IMR-90 (cell line): ENCODE measurements at regions not wholly inside any gene's neighbourhood (a gene's known extent, or its start where the extent isn't known, plus 50 kb on each side); places are given as distances from the start of the nearest gene placed in this dataset.

Source experiments
- ATAC-seq: fragments of 200-7000 bp; cut with Tn5 transposase; 2 replicates; pipeline ENCODE4 v1.9.1; 2020; ENCODE audit warnings: low read depth, mild to moderate bottlenecking, moderate library complexity
- BruUV-seq: library from RNA; stranded (reverse); fragments of 400-500 nt; replicated peaks from 2 replicates; lab custom pipeline; 2021; lab: Mats Ljungman, UMichigan
- CTCF ChIA-PET: fragments of 300-600 bp; formaldehyde crosslinking; extraction: SDS; loops from one replicate; lab custom pipeline; 2021; ENCODE audit warnings: antibody characterized with exemption; lab: Yijun Ruan, JAX
- POLR2A ChIA-PET: fragments of 300-600 bp; sonication (Branson Sonifier 250); formaldehyde crosslinking; loops from one replicate; lab custom pipeline; 2022; ENCODE audit warnings: antibody characterized with exemption; ENCODE audit not compliant: unreplicated experiment; lab: Charles Lee
- DNase-seq: peaks from one replicate; pipeline ENCODE4 v3.0.0; 2013
- H2AFZ ChIP-seq: replicated peaks from 2 replicates; pipeline ENCODE3; 2013; ENCODE audit warnings: low read length, mild to moderate bottlenecking; ENCODE audit not compliant: poor library complexity
- H2AK5ac ChIP-seq: 2 replicates; pipeline ENCODE4 v1.6.1; 2013; ENCODE audit warnings: low read depth, low read length, inconsistent platforms
- H2AK9ac ChIP-seq: replicated peaks from 2 replicates; pipeline ENCODE3; 2013; ENCODE audit warnings: mild to moderate bottlenecking, low read depth, low read length, moderate library complexity; ENCODE audit not compliant: poor library complexity
- H2BK120ac ChIP-seq: 2 replicates; pipeline ENCODE4 v1.6.1; 2013; ENCODE audit warnings: low read depth, low read length, inconsistent platforms
- H2BK15ac ChIP-seq: 3 replicates; pipeline ENCODE4 v1.6.1; 2013; ENCODE audit warnings: low read depth, low read length, inconsistent platforms
- H2BK20ac ChIP-seq: 2 replicates; pipeline ENCODE4 v1.6.1; 2013; ENCODE audit warnings: low read depth, mild to moderate bottlenecking, inconsistent platforms, low read length, moderate library complexity
- H2BK5ac ChIP-seq: 2 replicates; pipeline ENCODE4 v1.6.1; 2013; ENCODE audit warnings: mild to moderate bottlenecking, low read depth, low read length, inconsistent platforms; ENCODE audit not compliant: poor library complexity, severe bottlenecking
- H3K14ac ChIP-seq: replicated peaks from 2 replicates; pipeline ENCODE4 v1.6.1; 2013; ENCODE audit warnings: low read depth, low read length, inconsistent platforms
- H3K18ac ChIP-seq: 2 replicates; pipeline ENCODE4 v1.6.1; 2013; ENCODE audit warnings: low read depth, low read length, control low read depth
- H3K23ac ChIP-seq: 2 replicates; pipeline ENCODE4 v1.6.1; 2013; ENCODE audit warnings: low read depth, low read length, inconsistent platforms
- H3K27ac ChIP-seq: 2 replicates; pipeline ENCODE4 v1.5.1; 2013; ENCODE audit warnings: mild to moderate bottlenecking, control low read depth, low read length; ENCODE audit not compliant: insufficient read depth
- H3K27me3 ChIP-seq: 2 replicates; pipeline ENCODE4 v1.6.1; 2013; ENCODE audit warnings: low read length; ENCODE audit not compliant: control insufficient read depth, insufficient read depth
- H3K36me3 ChIP-seq: 2 replicates; pipeline ENCODE4 v1.6.1; 2013; ENCODE audit warnings: low read length, mixed read lengths; ENCODE audit not compliant: control insufficient read depth, insufficient read depth
- H3K4ac ChIP-seq: 2 replicates; pipeline ENCODE4 v1.6.1; 2013; ENCODE audit warnings: low read depth, low read length, inconsistent platforms
- H3K4me1 ChIP-seq: 2 replicates; pipeline ENCODE4 v1.6.1; 2013; ENCODE audit warnings: low read length, mixed read lengths; ENCODE audit not compliant: control insufficient read depth, insufficient read depth
- H3K4me2 ChIP-seq: 2 replicates; pipeline ENCODE4 v1.6.1; 2013; ENCODE audit warnings: low read depth, mild to moderate bottlenecking, control low read depth, low read length, moderate library complexity
- H3K4me3 ChIP-seq: 2 replicates; pipeline ENCODE4 v1.5.1; 2013; ENCODE audit warnings: low read depth, mild to moderate bottlenecking, control low read depth, low read length, moderate library complexity; ENCODE audit not compliant: insufficient read depth
- H3K56ac ChIP-seq: 2 replicates; pipeline ENCODE4 v1.6.1; 2013; ENCODE audit warnings: low read length, inconsistent platforms; ENCODE audit not compliant: insufficient read depth; ENCODE audit errors: extremely low read depth
- H3K79me1 ChIP-seq, 2 experiments: 2 replicates each; pipeline ENCODE4 v1.6.1; 2013; ENCODE audit warnings: low read length in 2 of 2, inconsistent platforms in 1 of 2, low read depth in 1 of 2
- H3K9ac ChIP-seq: 2 replicates; pipeline ENCODE4 v1.6.1; 2013; ENCODE audit warnings: low read depth, low read length, control low read depth
- H3K9me1 ChIP-seq: 2 replicates; pipeline ENCODE4 v1.6.1; 2013; ENCODE audit warnings: low read length, inconsistent platforms; ENCODE audit not compliant: insufficient read depth
- H3K9me3 ChIP-seq: 2 replicates; pipeline ENCODE4 v1.6.1; 2013; ENCODE audit warnings: low read length; ENCODE audit not compliant: control insufficient read depth, insufficient read depth
- H4K20me1 ChIP-seq: 2 replicates; pipeline ENCODE4 v1.6.1; 2013; ENCODE audit warnings: low read length, inconsistent platforms; ENCODE audit not compliant: insufficient read depth
- H4K5ac ChIP-seq: 2 replicates; pipeline ENCODE4 v1.6.1; 2013; ENCODE audit warnings: mild to moderate bottlenecking, low read depth, low read length, control low read depth
- H4K8ac ChIP-seq, 2 experiments: 2 replicates each; pipeline ENCODE4 v1.6.1; 2013; ENCODE audit warnings: low read depth in 2 of 2, low read length in 2 of 2, control low read depth in 1 of 2, inconsistent platforms in 1 of 2
- H4K91ac ChIP-seq: 2 replicates; pipeline ENCODE4 v1.6.1; 2013; ENCODE audit warnings: low read depth, low read length, inconsistent platforms; ENCODE audit not compliant: insufficient read depth
- BHLHE40 ChIP-seq: fragments of 150-350 bp; IDR thresholded peaks from 2 replicates; pipeline ENCODE4 v1.6.1; 2016; ENCODE audit warnings: mild to moderate bottlenecking, low read depth, low read length
- CEBPB ChIP-seq: IDR thresholded peaks from 2 replicates; pipeline ENCODE4 v1.6.1; 2012; ENCODE audit warnings: low read depth, low read length, improper control_type of control experiment
- CHD1 ChIP-seq: IDR thresholded peaks from 2 replicates; pipeline ENCODE4 v1.6.1; 2012; ENCODE audit warnings: low read depth, low read length, improper control_type of control experiment
- FOS ChIP-seq: fragments of 150-350 bp; IDR thresholded peaks from 2 replicates; pipeline ENCODE4 v1.6.1; 2016; ENCODE audit warnings: low read depth, low read length
- MAFK ChIP-seq: IDR thresholded peaks from 2 replicates; pipeline ENCODE4 v1.6.1; 2012; ENCODE audit warnings: low read depth, low read length, improper control_type of control experiment
- MAZ ChIP-seq: IDR thresholded peaks from 2 replicates; pipeline ENCODE4 v1.6.1; 2012; ENCODE audit warnings: low read depth, mild to moderate bottlenecking, low read length, improper control_type of control experiment, moderate library complexity, borderline replicate concordance
- MXI1 ChIP-seq: IDR thresholded peaks from 2 replicates; pipeline ENCODE4 v1.6.1; 2012; ENCODE audit warnings: low read depth, mild to moderate bottlenecking, low read length, moderate library complexity, borderline replicate concordance
- NFE2L2 ChIP-seq: fragments of 150-350 bp; IDR thresholded peaks from 2 replicates; pipeline ENCODE4 v1.6.1; 2016; ENCODE audit warnings: low read depth, mild to moderate bottlenecking, low read length
- POLR2A ChIP-seq: IDR thresholded peaks from 2 replicates; pipeline ENCODE4 v1.6.1; 2012; ENCODE audit warnings: mild to moderate bottlenecking, low read depth, low read length
- RAD21 ChIP-seq: IDR thresholded peaks from 2 replicates; pipeline ENCODE4 v1.6.1; 2012; ENCODE audit warnings: low read length, improper control_type of control experiment
- RCOR1 ChIP-seq: IDR thresholded peaks from 2 replicates; pipeline ENCODE4 v1.6.1; 2012; ENCODE audit warnings: mild to moderate bottlenecking, low read length, improper control_type of control experiment; ENCODE audit not compliant: insufficient replicate concordance
- RFX5 ChIP-seq: IDR thresholded peaks from 2 replicates; pipeline ENCODE4 v1.8.0; 2012; ENCODE audit warnings: low read depth, mild to moderate bottlenecking, low read length, moderate library complexity
- SMC3 ChIP-seq: fragments of 150-350 bp; IDR thresholded peaks from 2 replicates; pipeline ENCODE4 v1.6.1; 2016; ENCODE audit warnings: low read depth, mild to moderate bottlenecking, antibody characterized with exemption, low read length, moderate library complexity
- WGBS, 2 experiments: methylation state at CpG; one replicate each; pipeline versions ENCODE4 v1.1.5 to v1.1.7; 2013; ENCODE audit warnings: missing lambda C conversion rate in 2 of 2; ENCODE audit not compliant: insufficient read length in 1 of 2; ENCODE audit errors: extremely low coverage in 2 of 2; 5-methylcytosine and 5-hydroxymethylcytosine counted together
- dilution Hi-C: fragments of 300-500 bp; cut with HindIII; formaldehyde crosslinking; loops from one replicate; pipeline ENCODE4 v1.14.3; 2018; ENCODE audit warnings: low sequenced_read_pairs; ENCODE audit not compliant: unreplicated experiment
- in situ Hi-C: fragments of 300-500 bp; cut with MboI; formaldehyde crosslinking; loops from 3 replicates; pipeline ENCODE4 v1.14.3; 2019; ENCODE audit warnings: low sequenced_read_pairs, inconsistent platforms, mixed read lengths
- intact Hi-C: fragments of 100-400 bp; cut with micrococcal nuclease; formaldehyde crosslinking; loops from 2 replicates; pipeline ENCODE4 v1.10.0; 2022
- TF ChIP-seq, protein P1 (sequence below): fragments of 150-350 bp; IDR thresholded peaks from 2 replicates; pipeline ENCODE4 v1.6.1; 2016; ENCODE audit warnings: low read depth, mild to moderate bottlenecking, low read length, moderate library complexity, borderline replicate concordance
- TF ChIP-seq, protein P2 (sequence below): fragments of 150-350 bp; IDR thresholded peaks from 2 replicates; pipeline ENCODE4 v1.6.1; 2017; ENCODE audit warnings: mild to moderate bottlenecking, antibody characterized with exemption, low read length, low read depth
- TF ChIP-seq, protein P3 (sequence below): conservative IDR thresholded peaks from 2 replicates; pipeline ENCODE4 v1.5.1; 2012; ENCODE audit warnings: mild to moderate bottlenecking, low read depth, low read length, improper control_type of control experiment

DNA sequence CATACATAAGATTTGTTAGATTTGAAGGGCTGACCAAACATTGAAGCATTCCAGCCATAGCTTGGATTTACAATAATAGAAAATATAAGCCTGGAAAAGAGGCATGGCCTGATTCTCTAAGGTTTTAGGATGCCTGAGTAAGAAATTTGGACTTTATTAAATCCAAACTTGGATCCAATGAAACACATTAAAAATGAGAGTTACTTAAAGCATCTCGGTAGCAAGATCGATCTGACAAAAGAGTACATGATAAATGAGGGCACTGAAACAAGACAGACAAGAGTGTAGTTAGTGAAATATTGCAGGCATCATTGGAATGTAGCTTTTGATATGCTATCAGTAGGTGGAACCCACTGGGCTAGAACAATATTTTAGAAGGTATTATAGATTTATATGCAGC, 855.7 kb upstream of the DPPA4 start:
- CTCF ChIA-PET = no interaction called here
- Histone ChIP-seq H3K36me3 (no peaks in the 10 kb centered on the region), H3K9ac (no peak overlapping the region), H3K27me3 (no peaks in the 10 kb centered on the region), H3K56ac (no peak overlapping the region), H3K18ac (no peak overlapping the region), H3K14ac (no peak overlapping the region), H3K4ac (no peak overlapping the region), H3K9me1 (no peaks in the 10 kb centered on the region), H4K8ac (no peak overlapping the region), H4K5ac (no peak overlapping the region), H2BK20ac (no peak overlapping the region; the same call in 1 of the 2 replicates), H2AK9ac (no peak overlapping the region), H3K79me1 (no peaks in the 10 kb centered on the region), H3K4me2 (no peak overlapping the region), H2AFZ (no peak overlapping the region), H3K23ac (no peak overlapping the region), H2BK120ac (no peak overlapping the region), H3K4me1 (no peaks in the 10 kb centered on the region), H2BK5ac (no peak overlapping the region), H3K27ac (no peak overlapping the region), H2BK15ac (no peak overlapping the region), H4K20me1 (no peaks in the 10 kb centered on the region), H3K9me3 (no peaks in the 10 kb centered on the region), H4K91ac (no peak overlapping the region), H3K4me3 (no peak overlapping the region), H2AK5ac (no peak overlapping the region)
- BruUV-seq = no TSS peak
- WGBS, 2 experiments = 90% methylated on average over 2 of the region's 2 CpGs; no CpG with 5 or more reads in 1 of the 2 experiments
- POLR2A ChIA-PET = no interaction called here
- DNase-seq = no peak
- 0 out of 2 replicates have a peak, but pooled peaks have one; percentile 24 for ATAC-seq
- intact Hi-C loops = no loop called here
- in situ Hi-C loops = no loop called here
- TF ChIP-seq, protein P1, sequence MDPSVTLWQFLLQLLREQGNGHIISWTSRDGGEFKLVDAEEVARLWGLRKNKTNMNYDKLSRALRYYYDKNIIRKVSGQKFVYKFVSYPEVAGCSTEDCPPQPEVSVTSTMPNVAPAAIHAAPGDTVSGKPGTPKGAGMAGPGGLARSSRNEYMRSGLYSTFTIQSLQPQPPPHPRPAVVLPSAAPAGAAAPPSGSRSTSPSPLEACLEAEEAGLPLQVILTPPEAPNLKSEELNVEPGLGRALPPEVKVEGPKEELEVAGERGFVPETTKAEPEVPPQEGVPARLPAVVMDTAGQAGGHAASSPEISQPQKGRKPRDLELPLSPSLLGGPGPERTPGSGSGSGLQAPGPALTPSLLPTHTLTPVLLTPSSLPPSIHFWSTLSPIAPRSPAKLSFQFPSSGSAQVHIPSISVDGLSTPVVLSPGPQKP = no peak
- TF ChIP-seq, protein P2, sequence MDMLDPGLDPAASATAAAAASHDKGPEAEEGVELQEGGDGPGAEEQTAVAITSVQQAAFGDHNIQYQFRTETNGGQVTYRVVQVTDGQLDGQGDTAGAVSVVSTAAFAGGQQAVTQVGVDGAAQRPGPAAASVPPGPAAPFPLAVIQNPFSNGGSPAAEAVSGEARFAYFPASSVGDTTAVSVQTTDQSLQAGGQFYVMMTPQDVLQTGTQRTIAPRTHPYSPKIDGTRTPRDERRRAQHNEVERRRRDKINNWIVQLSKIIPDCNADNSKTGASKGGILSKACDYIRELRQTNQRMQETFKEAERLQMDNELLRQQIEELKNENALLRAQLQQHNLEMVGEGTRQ = no peak
- no peak for TF ChIP-seq MXI1
- no peak for TF ChIP-seq POLR2A
- TF ChIP-seq MAZ = no peak
- no peak for TF ChIP-seq RCOR1
- no peak for TF ChIP-seq RFX5
- TF ChIP-seq CEBPB = no peak
- TF ChIP-seq RAD21 = no peak
- TF ChIP-seq FOS = no peak
- TF ChIP-seq, protein P3, sequence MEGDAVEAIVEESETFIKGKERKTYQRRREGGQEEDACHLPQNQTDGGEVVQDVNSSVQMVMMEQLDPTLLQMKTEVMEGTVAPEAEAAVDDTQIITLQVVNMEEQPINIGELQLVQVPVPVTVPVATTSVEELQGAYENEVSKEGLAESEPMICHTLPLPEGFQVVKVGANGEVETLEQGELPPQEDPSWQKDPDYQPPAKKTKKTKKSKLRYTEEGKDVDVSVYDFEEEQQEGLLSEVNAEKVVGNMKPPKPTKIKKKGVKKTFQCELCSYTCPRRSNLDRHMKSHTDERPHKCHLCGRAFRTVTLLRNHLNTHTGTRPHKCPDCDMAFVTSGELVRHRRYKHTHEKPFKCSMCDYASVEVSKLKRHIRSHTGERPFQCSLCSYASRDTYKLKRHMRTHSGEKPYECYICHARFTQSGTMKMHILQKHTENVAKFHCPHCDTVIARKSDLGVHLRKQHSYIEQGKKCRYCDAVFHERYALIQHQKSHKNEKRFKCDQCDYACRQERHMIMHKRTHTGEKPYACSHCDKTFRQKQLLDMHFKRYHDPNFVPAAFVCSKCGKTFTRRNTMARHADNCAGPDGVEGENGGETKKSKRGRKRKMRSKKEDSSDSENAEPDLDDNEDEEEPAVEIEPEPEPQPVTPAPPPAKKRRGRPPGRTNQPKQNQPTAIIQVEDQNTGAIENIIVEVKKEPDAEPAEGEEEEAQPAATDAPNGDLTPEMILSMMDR = no peak
- TF ChIP-seq BHLHE40 = no peak
- no peak for TF ChIP-seq SMC3
- no peak for TF ChIP-seq CHD1
- no peak for TF ChIP-seq NFE2L2
- no peak for TF ChIP-seq MAFK
- dilution Hi-C loops = no loop called here
